Liver (tissue), 1 donor: ENCODE measurements at regions not wholly inside any gene's neighbourhood (a gene's known extent, or its start where the extent isn't known, plus 50 kb on each side); places are given as distances from the start of the nearest gene placed in this dataset.

Source experiments
- MAX ChIP-seq: IDR thresholded peaks from 2 replicates; pipeline ENCODE4 v1.6.1; 2016; ENCODE audit warnings: antibody characterized with exemption
- REST ChIP-seq: IDR thresholded peaks from 2 replicates; pipeline ENCODE4 v1.6.1; 2016; ENCODE audit warnings: antibody characterized with exemption, mild to moderate bottlenecking

- no peak for TF ChIP-seq REST
- TF ChIP-seq MAX: no peak
Measured at GRCh38 chr10:121127151-121127906, 276.2 kb downstream of the WDR11 start.
